Neural progenitor cell (in vitro differentiated cells): ENCODE measurements at regions not wholly inside any gene's neighbourhood (a gene's known extent, or its start where the extent isn't known, plus 50 kb on each side); places are given as distances from the start of the nearest gene placed in this dataset.

ENCODE experiments used
- CTCF ChIP-seq: fragments of 200-600 bp; sonication (generic); IDR thresholded peaks from 2 replicates; pipeline ENCODE4 v1.5.1; 2017; ENCODE audit warnings: antibody characterized with exemption, mild to moderate bottlenecking
- EZH2 ChIP-seq: fragments of 200-600 bp; sonication (generic); IDR thresholded peaks from 2 replicates; pipeline ENCODE4 v1.6.1; 2017; ENCODE audit warnings: antibody characterized with exemption, mild to moderate bottlenecking, moderate library complexity
- EZH2phosphoT487 ChIP-seq: fragments of 200-600 bp; sonication (generic); IDR thresholded peaks from 2 replicates; pipeline ENCODE4 v1.6.1; 2017; ENCODE audit warnings: antibody characterized with exemption

- no peak for TF ChIP-seq CTCF
- TF ChIP-seq EZH2, result no peak
- no peak for TF ChIP-seq EZH2phosphoT487
Observed at GRCh38 chr2:193368615-193369014, 1173.9 kb upstream of the TMEFF2 start.
